ENCODE measurements at regions not wholly inside any gene's neighbourhood (a gene's known extent, or its start where the extent isn't known, plus 50 kb on each side); places are given as distances from the start of the nearest gene placed in this dataset.
A peak's percentile ranks its signal among the peaks of the same experiment; 100 is the strongest.
"Not testable (repeated sequence)": the region's sequence is repeated elsewhere in the genome, so short reads cannot be mapped to it uniquely, and the experiment has no call there.

GRCh38 chr14:21771671-21772070 lies 98.1 kb upstream of the OR4E1 start:
- no peak for TF ChIP-seq CTCF (IDR thresholded peaks at IDR 0.05; ENCODE audit: low read depth, low read length)
- no peak for DNase-seq
- H3K27me3 ChIP-seq (ENCODE audit: insufficient read depth, low read depth, severe bottlenecking) = peaks cover 45% of the 10 kb centered on the region
- H3K36me3 ChIP-seq = no peaks in the 10 kb centered on the region
- H3K27ac ChIP-seq = no peak overlapping the region
- no peak overlapping the region for H3K4me3 ChIP-seq (ENCODE audit: low read depth, low read length)
- H3K9me3 ChIP-seq (ENCODE audit: severe bottlenecking) = no peaks in the 10 kb centered on the region

GRCh38 chr14:21768875-21769257 lies 95.2 kb upstream of the OR4E1 start:
- no peak overlapping the region for H3K4me3 ChIP-seq (ENCODE audit: low read depth, low read length)
- H3K27me3 ChIP-seq (ENCODE audit: insufficient read depth, low read depth, severe bottlenecking) = peaks cover 26% of the 10 kb centered on the region
- no peaks in the 10 kb centered on the region for H3K36me3 ChIP-seq
- no peak for DNase-seq
- no peak overlapping the region for H3K27ac ChIP-seq
- no peaks in the 10 kb centered on the region for H3K9me3 ChIP-seq (ENCODE audit: severe bottlenecking)
- no peak for TF ChIP-seq CTCF (IDR thresholded peaks at IDR 0.05; ENCODE audit: low read depth, low read length)

GRCh38 chr14:21768116-21768874 lies 94.7 kb upstream of the OR4E1 start:
- TF ChIP-seq CTCF (IDR thresholded peaks at IDR 0.05; ENCODE audit: low read depth, low read length) = peak; percentile 37
- DNase-seq = no peak
- peaks cover 20% of the 10 kb centered on the region for H3K27me3 ChIP-seq (ENCODE audit: insufficient read depth, low read depth, severe bottlenecking)
- no peaks in the 10 kb centered on the region for H3K36me3 ChIP-seq
- no peak overlapping the region for H3K27ac ChIP-seq
- H3K4me3 ChIP-seq (ENCODE audit: low read depth, low read length) = no peak overlapping the region
- no peaks in the 10 kb centered on the region for H3K9me3 ChIP-seq (ENCODE audit: severe bottlenecking)

- not testable (repeated sequence) for H3K36me3 ChIP-seq; H3K9me3 ChIP-seq (ENCODE audit: severe bottlenecking); H3K27me3 ChIP-seq (ENCODE audit: insufficient read depth, low read depth, severe bottlenecking); H3K4me3 ChIP-seq (ENCODE audit: low read depth, low read length); DNase-seq; H3K27ac ChIP-seq
Observed at GRCh38 chr14:21760360-21760759, 86.7 kb upstream of the OR4E1 start.

GRCh38 chr14:21749306-21749868 lies 75.8 kb upstream of the OR4E1 start:
- no peak for DNase-seq
- Histone ChIP-seq H3K4me3 (ENCODE audit: low read depth, low read length) (no peak overlapping the region), H3K9me3 (ENCODE audit: severe bottlenecking) (no peaks in the 10 kb centered on the region), H3K27ac (no peak overlapping the region), H3K36me3 (no peaks in the 10 kb centered on the region), H3K27me3 (ENCODE audit: insufficient read depth, low read depth, severe bottlenecking) (peaks cover 78% of the 10 kb centered on the region)
- TF ChIP-seq CTCF (IDR thresholded peaks at IDR 0.05; ENCODE audit: low read depth, low read length) = no peak

GRCh38 chr14:21748869-21749303 lies 75.3 kb upstream of the OR4E1 start:
- Histone ChIP-seq H3K27me3 (ENCODE audit: insufficient read depth, low read depth, severe bottlenecking) (peaks cover 77% of the 10 kb centered on the region), H3K4me3 (ENCODE audit: low read depth, low read length) (no peak overlapping the region)
- peak; percentile 64 for TF ChIP-seq CTCF (IDR thresholded peaks at IDR 0.05; ENCODE audit: low read depth, low read length)

More at GRCh38 chr14:21748869-21749303, 75.3 kb upstream of the OR4E1 start:
- no peaks in the 10 kb centered on the region for H3K9me3 ChIP-seq (ENCODE audit: severe bottlenecking)
- peak; percentile 15 for DNase-seq
- no peaks in the 10 kb centered on the region for H3K36me3 ChIP-seq
- no peak overlapping the region for H3K27ac ChIP-seq
